OCI-LY7 (cell line): ENCODE measurements at regions not wholly inside any gene's neighbourhood (a gene's known extent, or its start where the extent isn't known, plus 50 kb on each side); places are given as distances from the start of the nearest gene placed in this dataset.

Experiments
- CTCF ChIP-seq: fragments of 200-600 bp; sonication (generic); conservative IDR thresholded peaks from 2 replicates; pipeline ENCODE4 v1.5.1; 2014; ENCODE audit warnings: mild to moderate bottlenecking, antibody characterized with exemption, low read length, moderate library complexity, mixed read lengths
- EZH2phosphoT487 ChIP-seq: fragments of 200-600 bp; sonication (generic); IDR thresholded peaks from 2 replicates; pipeline ENCODE4 v1.6.1; 2018; ENCODE audit warnings: low read depth, borderline replicate concordance, mild to moderate bottlenecking, mixed run types, antibody characterized with exemption, low read length, moderate library complexity, mixed read lengths

- TF ChIP-seq CTCF, result no peak
- no peak for TF ChIP-seq EZH2phosphoT487
Observed at GRCh38 chr3:180324791-180325190, 277.2 kb upstream of the TTC14 start.
